Muscle layer of colon (tissue), 2 donors: ENCODE measurements at regions not wholly inside any gene's neighbourhood (a gene's known extent, or its start where the extent isn't known, plus 50 kb on each side); places are given as distances from the start of the nearest gene placed in this dataset.

ENCODE experiments used
- H3K27ac ChIP-seq: one replicate; pipeline ENCODE4 v1.7.0; 2013; ENCODE audit warnings: low read depth, mild to moderate bottlenecking, low read length, moderate library complexity
- H3K27me3 ChIP-seq, 2 donors: one replicate each; pipeline ENCODE4 v1.7.0; 2013; ENCODE audit warnings: low read length in 2 of 2, mild to moderate bottlenecking in 2 of 2; ENCODE audit not compliant: insufficient read depth in 2 of 2, control insufficient read depth in 1 of 2
- H3K36me3 ChIP-seq: one replicate; pipeline ENCODE4 v1.7.0; 2013; ENCODE audit warnings: mild to moderate bottlenecking, low read length; ENCODE audit not compliant: insufficient read depth
- H3K4me1 ChIP-seq: one replicate; pipeline ENCODE4 v1.7.0; 2013; ENCODE audit warnings: mild to moderate bottlenecking, low read length; ENCODE audit not compliant: insufficient read depth
- H3K4me3 ChIP-seq, 2 donors: one replicate each; pipeline ENCODE4 v1.7.0; 2013; ENCODE audit warnings: low read length in 2 of 2, low read depth in 1 of 2, mild to moderate bottlenecking in 1 of 2, moderate library complexity in 1 of 2
- H3K9ac ChIP-seq: one replicate; pipeline ENCODE4 v1.7.0; 2013; ENCODE audit warnings: low read length
- H3K9me3 ChIP-seq: one replicate; pipeline ENCODE4 v1.7.0; 2013; ENCODE audit warnings: mild to moderate bottlenecking, low read length
- donor health status: abdominal sarcoma.
- donor health status: Adenocarcinoma of cecum.

GRCh38 chr6:14452567-14453527 is 335.3 kb downstream of the CD83 start:
- Histone ChIP-seq H3K27me3 (no peaks in the 10 kb centered on the region), H3K4me1 (peaks cover 13% of the 10 kb centered on the region), H3K4me3 (no peak overlapping the region), H3K27ac (no peak overlapping the region), H3K36me3 (no peaks in the 10 kb centered on the region), H3K9me3 (no peaks in the 10 kb centered on the region), H3K9ac (no peak overlapping the region)

DNA sequence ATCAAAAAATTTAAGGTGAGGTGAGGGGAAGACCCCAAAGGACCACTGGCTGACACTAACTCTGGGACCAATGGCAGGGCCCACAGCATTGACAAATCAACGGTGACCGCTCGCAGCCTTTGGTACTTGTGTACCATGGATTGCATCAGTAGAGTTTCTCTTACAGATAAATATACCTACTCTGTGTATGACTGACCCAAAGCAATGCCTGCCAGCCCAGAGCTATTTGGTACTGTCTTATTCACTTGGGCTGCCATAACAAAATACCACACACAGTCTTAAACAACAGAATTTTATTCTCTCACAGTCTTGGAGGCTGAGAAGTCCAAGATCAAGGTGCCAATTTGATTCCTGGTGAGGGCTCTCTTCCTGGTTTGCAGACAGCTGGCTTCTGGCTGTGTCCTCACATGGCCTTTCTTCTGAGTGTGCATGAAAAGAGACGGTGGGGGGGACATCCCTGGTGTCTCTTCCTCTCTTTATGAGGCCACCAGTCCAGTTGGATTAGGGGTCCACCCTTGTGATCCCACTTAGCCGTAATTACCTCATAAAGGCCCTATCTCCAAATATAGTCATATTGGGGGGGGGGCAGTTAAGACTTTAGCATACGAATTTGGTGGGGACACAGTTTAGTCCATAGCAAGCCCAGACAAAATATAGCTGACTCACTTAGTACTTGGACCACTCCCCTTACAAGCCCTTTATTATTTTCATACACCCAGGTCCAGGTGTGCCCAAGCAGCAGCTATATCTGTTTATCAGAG is 336.3 kb downstream of the CD83 start:
- Histone ChIP-seq H3K27me3 (no peaks in the 10 kb centered on the region), H3K4me1 (peaks cover 21% of the 10 kb centered on the region), H3K36me3 (no peaks in the 10 kb centered on the region), H3K27ac (no peak overlapping the region), H3K9ac (no peak overlapping the region), H3K9me3 (no peaks in the 10 kb centered on the region), H3K4me3 (no peak overlapping the region)

GRCh38 chr6:14454473-14454775 is 336.9 kb downstream of the CD83 start:
- H3K27ac ChIP-seq: no peak overlapping the region
- H3K9me3 ChIP-seq: no peaks in the 10 kb centered on the region
- H3K27me3 ChIP-seq: no peaks in the 10 kb centered on the region
- H3K9ac ChIP-seq: no peak overlapping the region
- peaks cover 26% of the 10 kb centered on the region for H3K4me1 ChIP-seq
- no peak overlapping the region for H3K4me3 ChIP-seq
- no peaks in the 10 kb centered on the region for H3K36me3 ChIP-seq

DNA sequence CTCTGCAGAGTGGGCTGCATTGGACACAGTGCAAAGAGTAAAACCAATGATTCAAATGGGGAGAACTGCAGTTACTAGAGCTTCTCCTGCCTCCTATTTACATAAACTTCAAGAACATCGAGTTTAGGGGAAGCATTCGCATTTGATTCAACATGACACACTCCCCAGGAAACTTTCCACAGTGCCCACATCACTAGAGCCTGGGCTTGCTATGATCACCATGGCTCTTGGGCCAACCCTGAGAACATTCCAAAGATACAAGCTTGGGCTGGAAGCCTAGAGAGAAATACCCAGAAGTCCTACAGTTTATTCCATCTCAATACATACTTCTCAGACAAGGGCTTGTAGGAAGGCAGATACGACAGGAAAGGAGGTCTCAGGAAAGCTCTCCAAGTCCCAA is 337.9 kb downstream of the CD83 start:
- no peak overlapping the region for H3K9ac ChIP-seq
- no peaks in the 10 kb centered on the region for H3K9me3 ChIP-seq
- H3K27me3 ChIP-seq: no peaks in the 10 kb centered on the region
- peaks cover 27% of the 10 kb centered on the region for H3K4me1 ChIP-seq
- no peak overlapping the region for H3K27ac ChIP-seq
- no peaks in the 10 kb centered on the region for H3K36me3 ChIP-seq
- H3K4me3 ChIP-seq: no peak overlapping the region

GRCh38 chr6:14455876-14456648 is 338.5 kb downstream of the CD83 start:
- H3K9me3 ChIP-seq: no peaks in the 10 kb centered on the region
- no peaks in the 10 kb centered on the region for H3K36me3 ChIP-seq
- no peaks in the 10 kb centered on the region for H3K27me3 ChIP-seq
- H3K4me3 ChIP-seq: no peak overlapping the region
- H3K4me1 ChIP-seq: peaks cover 27% of the 10 kb centered on the region
- no peak overlapping the region for H3K9ac ChIP-seq
- H3K27ac ChIP-seq: no peak overlapping the region

DNA sequence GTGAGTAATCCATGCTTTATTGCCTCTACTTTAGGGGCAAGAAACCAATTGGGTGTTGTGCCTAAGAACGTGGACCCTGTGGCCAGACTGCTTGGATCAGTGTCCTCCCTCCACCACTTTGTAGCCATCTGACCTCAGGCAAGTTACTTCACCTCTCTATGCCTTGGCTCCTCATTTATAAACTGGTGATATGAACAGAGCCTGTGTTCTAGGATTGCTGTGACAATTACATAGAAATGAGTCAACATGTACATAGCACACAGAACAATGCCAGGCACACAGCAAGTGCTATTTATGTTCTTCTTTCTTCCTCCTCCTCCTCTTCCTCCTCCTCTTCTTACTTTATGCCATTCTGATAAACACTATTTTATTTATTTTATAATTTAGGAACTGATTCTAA is 339.4 kb downstream of the CD83 start:
- H3K4me1 ChIP-seq: peaks cover 27% of the 10 kb centered on the region
- H3K27ac ChIP-seq: no peak overlapping the region
- H3K9ac ChIP-seq: no peak overlapping the region
- no peaks in the 10 kb centered on the region for H3K27me3 ChIP-seq
- no peaks in the 10 kb centered on the region for H3K36me3 ChIP-seq
- no peak overlapping the region for H3K4me3 ChIP-seq
- no peaks in the 10 kb centered on the region for H3K9me3 ChIP-seq

- Histone ChIP-seq H3K27ac (no peak overlapping the region), H3K9ac (no peak overlapping the region), H3K4me1 (peaks cover 27% of the 10 kb centered on the region), H3K36me3 (no peaks in the 10 kb centered on the region), H3K27me3 (no peaks in the 10 kb centered on the region), H3K4me3 (no peak overlapping the region), H3K9me3 (no peaks in the 10 kb centered on the region)
Observed at GRCh38 chr6:14458669-14459266, 341.2 kb downstream of the CD83 start.

DNA sequence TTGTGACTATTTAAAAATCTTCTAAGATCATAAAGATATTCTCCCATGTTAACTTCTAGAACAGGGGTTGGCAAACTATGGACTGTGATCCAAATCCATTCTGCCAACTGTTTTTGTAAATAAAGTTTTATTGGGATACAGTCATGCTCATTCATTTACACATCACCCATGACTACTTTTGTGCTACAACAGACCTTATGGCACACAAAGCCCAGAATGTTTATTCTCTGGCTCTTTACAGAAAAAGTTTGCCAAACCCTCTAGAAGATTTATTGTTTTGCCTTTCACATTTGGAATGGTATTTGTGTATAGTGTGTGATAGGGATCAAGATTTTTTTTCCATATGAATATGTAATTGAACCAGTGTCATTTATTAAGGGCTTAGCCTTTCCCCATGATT is 341.7 kb downstream of the CD83 start:
- H3K27ac ChIP-seq: no peak overlapping the region
- no peak overlapping the region for H3K9ac ChIP-seq
- H3K4me3 ChIP-seq: no peak overlapping the region
- no peaks in the 10 kb centered on the region for H3K36me3 ChIP-seq
- peaks cover 27% of the 10 kb centered on the region for H3K4me1 ChIP-seq
- H3K27me3 ChIP-seq: no peaks in the 10 kb centered on the region
- no peaks in the 10 kb centered on the region for H3K9me3 ChIP-seq

- H3K27me3 ChIP-seq: no peaks in the 10 kb centered on the region
- peaks cover 19% of the 10 kb centered on the region for H3K4me1 ChIP-seq
- H3K36me3 ChIP-seq: no peaks in the 10 kb centered on the region
- H3K27ac ChIP-seq: no peak overlapping the region
- H3K9me3 ChIP-seq: no peaks in the 10 kb centered on the region
- H3K9ac ChIP-seq: no peak overlapping the region
- H3K4me3 ChIP-seq: no peak overlapping the region
Observed at GRCh38 chr6:14460556-14460955, 343.0 kb downstream of the CD83 start.

DNA sequence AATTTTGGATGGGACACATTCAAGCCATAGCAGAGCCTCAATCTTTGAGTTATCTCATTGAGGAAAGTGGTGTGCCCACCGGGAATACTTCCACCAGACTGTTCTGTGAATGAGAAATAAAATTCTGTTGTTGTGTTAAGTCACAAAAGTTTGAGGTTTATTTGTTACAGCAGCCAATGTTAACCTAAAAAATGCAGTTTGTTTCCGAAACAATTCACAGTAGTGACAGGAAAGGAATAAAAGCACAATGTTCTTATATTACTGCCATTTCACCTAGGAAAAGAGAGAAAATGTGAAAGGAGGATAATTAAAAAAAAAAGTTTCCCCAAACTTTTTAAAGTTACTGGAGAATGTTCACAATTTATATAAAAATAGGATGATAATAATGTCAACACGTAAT is 344.6 kb downstream of the CD83 start:
- Histone ChIP-seq H3K36me3 (no peaks in the 10 kb centered on the region), H3K9ac (no peak overlapping the region), H3K4me3 (no peak overlapping the region), H3K4me1 (peaks cover 16% of the 10 kb centered on the region), H3K9me3 (no peaks in the 10 kb centered on the region), H3K27me3 (no peaks in the 10 kb centered on the region), H3K27ac (no peak overlapping the region)

DNA sequence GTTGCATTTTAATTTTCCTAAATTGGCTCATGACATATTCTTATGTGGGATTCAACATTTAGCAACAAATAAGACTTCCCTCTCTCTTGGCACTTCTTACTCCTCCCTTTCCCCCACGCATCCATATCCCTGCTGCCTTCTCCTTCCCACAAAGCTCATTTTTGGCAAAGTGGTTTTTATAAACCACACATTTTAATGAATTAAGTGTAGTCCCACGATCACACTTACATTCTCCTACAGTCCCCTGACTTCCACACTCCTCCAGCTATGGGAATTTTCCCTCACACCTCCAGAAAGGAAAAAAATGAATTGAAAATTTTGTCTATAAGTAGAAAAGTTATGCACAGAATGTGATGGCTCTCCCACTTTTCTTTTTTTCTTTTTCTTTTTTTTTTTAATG is 345.0 kb downstream of the CD83 start:
- H3K36me3 ChIP-seq: no peaks in the 10 kb centered on the region
- no peaks in the 10 kb centered on the region for H3K9me3 ChIP-seq
- no peak overlapping the region for H3K9ac ChIP-seq
- peaks cover 16% of the 10 kb centered on the region for H3K4me1 ChIP-seq
- no peaks in the 10 kb centered on the region for H3K27me3 ChIP-seq
- H3K4me3 ChIP-seq: no peak overlapping the region
- no peak overlapping the region for H3K27ac ChIP-seq
